Astrocyte of the spinal cord (primary cell): ENCODE measurements at regions not wholly inside any gene's neighbourhood (a gene's known extent, or its start where the extent isn't known, plus 50 kb on each side); places are given as distances from the start of the nearest gene placed in this dataset.

Source experiments
- DNase-seq: peaks from one replicate; pipeline ENCODE4 v3.0.0; 2011; ENCODE audit warnings: low read depth, low spot score
- H3K4me3 ChIP-seq: 2 replicates; pipeline ENCODE4 v1.5.1; 2011; ENCODE audit warnings: low read depth, mild to moderate bottlenecking, low read length, moderate library complexity
- CTCF ChIP-seq: IDR thresholded peaks from 2 replicates; pipeline ENCODE4 v1.5.1; 2012; ENCODE audit warnings: low read depth, mild to moderate bottlenecking, low read length, inconsistent platforms
- in situ Hi-C: cut with HindIII; loops from 2 replicates; pipeline ENCODE4 v1.10.0; 2017; ENCODE audit warnings: low sequenced_read_pairs

- TF ChIP-seq CTCF = no peak
- in situ Hi-C loops = no loop called here
Measured at GRCh38 chr18:56393870-56394269, 244.5 kb downstream of the TXNL1 start.

DNA sequence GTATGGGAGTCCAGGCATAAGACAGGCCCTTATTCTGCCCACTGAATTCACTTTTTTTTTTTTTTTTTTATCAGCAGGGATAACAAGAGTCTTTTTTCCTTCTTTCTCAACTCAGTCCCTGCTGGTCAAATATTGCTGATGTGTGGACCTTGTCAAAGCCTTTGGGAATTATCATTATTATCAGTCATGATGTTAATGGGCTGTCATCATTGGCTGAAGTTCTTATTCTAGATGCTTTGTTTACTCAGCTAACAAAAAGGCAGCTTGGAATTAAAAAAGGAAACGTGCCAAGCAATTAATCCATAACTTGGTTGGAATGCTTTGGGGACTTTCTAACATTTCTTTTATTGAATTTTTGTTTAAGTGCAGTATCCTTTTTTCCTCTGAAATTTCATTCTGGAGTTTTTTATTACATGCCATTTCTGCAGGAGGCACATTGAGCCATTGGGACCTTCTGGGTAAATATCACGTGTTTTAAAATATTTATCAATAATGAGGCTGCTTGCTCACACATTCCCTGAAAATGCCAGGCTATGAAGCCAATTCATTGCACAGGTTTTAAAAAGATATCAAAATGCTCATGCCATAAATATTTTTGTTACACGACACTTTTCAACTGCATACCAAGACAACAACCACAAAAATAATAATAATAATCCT, 246.3 kb downstream of the TXNL1 start:
- DNase-seq = no peak
- in situ Hi-C loops = no loop called here
- no peak overlapping the region for H3K4me3 ChIP-seq
- no peak for TF ChIP-seq CTCF

More at GRCh38 chr18:56393870-56394269, 244.5 kb downstream of the TXNL1 start:
- H3K4me3 ChIP-seq = no peak overlapping the region
- DNase-seq = no peak

GRCh38 chr18:56390626-56391025, 247.8 kb downstream of the TXNL1 start:
- H3K4me3 ChIP-seq = no peak overlapping the region
- no peak for DNase-seq
- in situ Hi-C loops = no loop called here
- no peak for TF ChIP-seq CTCF

- TF ChIP-seq CTCF = peak; percentile 21
- DNase-seq = peak; percentile 9
- H3K4me3 ChIP-seq = no peak overlapping the region
- in situ Hi-C loops = no loop called here
Measured at GRCh38 chr18:56389190-56389589, 249.2 kb downstream of the TXNL1 start.

DNA sequence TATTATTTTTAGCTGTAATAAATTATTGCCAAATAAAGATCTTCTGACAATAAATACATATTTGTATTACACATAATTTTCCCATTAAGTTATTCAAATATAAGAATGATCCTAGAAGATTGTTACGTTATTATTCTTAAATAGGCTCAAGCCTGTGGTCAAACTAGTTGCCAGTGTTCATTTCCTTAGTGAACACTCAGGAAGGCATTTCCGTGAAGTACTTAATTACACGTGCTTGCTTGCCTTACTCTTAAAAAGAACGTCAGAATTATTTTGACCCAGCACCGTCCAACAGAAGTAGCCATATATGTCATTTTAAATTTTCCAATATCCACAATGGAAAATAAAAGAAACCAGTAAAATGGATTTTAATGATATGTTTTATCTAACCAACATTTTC, 249.8 kb downstream of the TXNL1 start:
- in situ Hi-C loops = no loop called here
- no peak overlapping the region for H3K4me3 ChIP-seq
- TF ChIP-seq CTCF = no peak
- peak; percentile 8 for DNase-seq

GRCh38 chr18:56386856-56387255, 251.5 kb downstream of the TXNL1 start:
- DNase-seq = no peak
- in situ Hi-C loops = no loop called here
- H3K4me3 ChIP-seq = no peak overlapping the region
- TF ChIP-seq CTCF = no peak
